A172 (cell line): ENCODE measurements at regions not wholly inside any gene's neighbourhood (a gene's known extent, or its start where the extent isn't known, plus 50 kb on each side); places are given as distances from the start of the nearest gene placed in this dataset.
A peak's percentile ranks its signal among the peaks of the same experiment; 100 is the strongest.

Experiments
- DNase-seq: peaks from one replicate; pipeline ENCODE4 v3.0.0-alpha.2; 2015; ENCODE audit warnings: low spot score

DNA sequence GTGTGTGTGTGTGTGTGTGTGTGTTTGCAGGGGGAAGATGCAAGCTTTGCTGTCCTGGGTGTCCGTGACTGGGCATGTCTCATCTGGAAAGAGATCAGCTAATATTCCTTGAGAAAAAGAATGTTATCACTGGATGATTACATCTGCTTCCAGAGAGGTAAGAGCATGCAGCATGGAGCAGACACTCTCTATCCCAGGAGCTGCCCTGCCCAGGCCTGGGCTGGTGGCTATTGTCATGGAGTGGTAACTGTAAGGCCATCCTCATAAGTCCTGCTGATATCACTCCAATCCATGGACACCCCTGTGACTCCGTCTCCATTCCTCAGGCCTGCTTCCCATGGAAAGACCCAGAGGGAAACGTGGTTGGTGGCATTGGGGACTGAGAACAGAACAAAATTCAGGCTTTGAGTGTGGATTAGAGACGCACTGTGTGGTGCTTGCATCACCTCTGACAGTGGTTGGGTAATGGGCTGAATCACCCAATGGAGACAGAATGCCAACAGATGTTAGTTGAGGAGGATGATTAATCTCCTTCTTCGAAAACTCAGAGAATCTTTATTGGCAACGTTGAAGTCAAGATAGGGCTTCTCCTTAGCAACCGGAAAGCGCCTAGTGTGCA, 52.0 kb upstream of the KCNIP1 start:
- peak; percentile 28 for DNase-seq

- DNase-seq: no peak
Observed at GRCh38 chr5:170450061-170450669, 53.7 kb upstream of the KCNIP1 start.

DNA sequence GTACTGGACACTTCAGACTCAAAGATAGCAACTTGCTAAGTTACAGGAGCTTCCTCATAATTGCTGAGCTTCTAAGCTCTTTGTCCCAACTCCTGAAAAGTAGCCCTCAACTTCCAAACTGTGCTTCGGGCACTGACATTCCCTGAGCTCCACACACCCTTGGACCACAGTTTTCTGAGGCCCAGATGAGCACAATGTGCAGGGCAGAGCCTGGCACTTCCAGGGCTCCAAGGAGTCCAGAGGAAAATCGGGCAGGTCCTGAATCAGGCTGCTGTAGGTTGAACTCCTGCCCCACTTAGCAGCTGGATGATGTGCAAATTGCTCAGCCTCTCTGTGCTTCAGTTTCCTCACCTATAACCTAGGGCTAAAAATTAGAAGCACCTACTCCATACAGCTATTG, 54.6 kb upstream of the KCNIP1 start:
- DNase-seq: no peak

DNA sequence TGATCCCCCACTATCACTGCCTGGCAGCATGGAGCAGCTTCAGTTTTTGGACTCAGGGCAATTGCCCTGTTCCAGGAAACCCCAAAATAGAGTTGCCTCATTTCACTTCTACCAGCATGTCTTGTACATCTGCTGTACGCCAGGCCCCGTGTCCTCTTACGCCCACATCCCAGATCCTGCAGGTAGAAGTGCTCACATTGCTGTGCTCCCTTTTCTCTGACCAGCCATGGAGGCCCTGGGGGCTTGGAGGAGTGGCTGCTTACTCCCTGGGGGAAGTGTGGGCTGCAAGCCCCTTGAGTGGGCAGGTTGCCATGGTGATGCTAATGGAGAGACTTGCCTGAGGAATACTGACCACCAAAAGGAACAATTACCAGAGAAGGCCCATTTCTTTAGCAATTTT, 55.6 kb upstream of the KCNIP1 start:
- no peak for DNase-seq

DNA sequence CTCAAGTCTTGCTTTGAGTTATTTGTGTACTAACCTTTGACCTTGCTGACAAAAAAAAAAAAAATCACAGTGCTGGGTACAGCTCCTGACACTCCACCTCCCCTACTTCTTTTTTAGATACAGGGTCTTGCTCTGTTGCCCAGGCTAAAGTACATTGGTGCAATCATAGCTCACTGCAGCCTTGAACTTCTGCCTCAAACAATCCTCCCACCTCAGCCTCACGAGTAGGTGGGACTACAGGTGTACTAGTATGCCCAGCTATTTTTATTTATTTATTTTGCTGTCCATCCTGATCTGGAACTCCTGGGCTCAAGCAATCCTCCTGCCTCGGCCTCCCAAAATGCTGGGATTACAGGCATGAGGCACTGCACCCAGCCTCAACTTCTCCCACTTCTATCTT, 57.2 kb upstream of the KCNMB1 start:
- DNase-seq: no peak

DNA sequence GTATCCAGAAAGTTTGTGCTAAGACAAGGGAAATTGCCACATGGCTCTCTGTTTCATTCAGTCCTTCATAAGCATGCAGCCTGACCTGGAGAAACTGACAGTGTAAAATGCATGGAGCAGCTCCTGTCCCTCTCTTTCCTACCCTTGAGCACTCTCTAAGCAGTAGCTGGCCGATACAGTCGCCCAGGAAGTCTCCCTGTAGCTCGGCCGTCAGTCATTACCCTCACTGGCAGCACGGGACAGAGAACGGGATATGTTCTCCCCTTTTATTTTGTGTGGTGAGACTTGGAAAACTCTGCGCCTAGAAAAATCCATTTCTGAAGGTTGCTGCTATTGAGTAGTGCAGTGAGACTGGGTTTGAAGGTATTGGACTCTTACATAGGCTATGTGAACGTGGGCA, 56.8 kb upstream of the KCNMB1 start:
- DNase-seq: no peak

DNA sequence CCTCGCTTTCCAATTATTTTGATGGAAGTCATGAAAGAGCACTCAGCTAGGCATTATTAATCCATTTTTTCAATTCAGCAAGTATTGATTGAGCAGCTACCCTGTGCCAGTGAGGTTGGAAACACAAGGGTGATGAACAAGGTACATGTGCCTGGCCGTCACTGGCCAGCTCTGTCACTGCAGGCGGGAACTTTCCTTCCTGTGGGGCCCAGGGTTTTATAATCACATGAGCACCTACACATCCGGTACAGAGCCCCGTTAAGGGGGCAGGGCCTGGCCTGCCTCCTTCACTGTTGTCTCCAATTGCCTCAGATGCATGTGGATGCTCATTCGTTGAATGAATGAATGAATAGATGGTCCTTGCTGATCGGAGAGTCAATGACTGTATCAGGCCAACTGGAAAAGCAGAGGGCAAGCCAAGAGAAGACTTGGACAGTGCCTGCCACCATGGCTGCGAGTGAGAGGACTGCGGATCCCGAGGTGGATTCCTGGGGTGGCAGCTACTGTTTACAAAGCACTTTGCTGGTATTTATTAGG, 55.9 kb upstream of the KCNMB1 start:
- DNase-seq: no peak

DNA sequence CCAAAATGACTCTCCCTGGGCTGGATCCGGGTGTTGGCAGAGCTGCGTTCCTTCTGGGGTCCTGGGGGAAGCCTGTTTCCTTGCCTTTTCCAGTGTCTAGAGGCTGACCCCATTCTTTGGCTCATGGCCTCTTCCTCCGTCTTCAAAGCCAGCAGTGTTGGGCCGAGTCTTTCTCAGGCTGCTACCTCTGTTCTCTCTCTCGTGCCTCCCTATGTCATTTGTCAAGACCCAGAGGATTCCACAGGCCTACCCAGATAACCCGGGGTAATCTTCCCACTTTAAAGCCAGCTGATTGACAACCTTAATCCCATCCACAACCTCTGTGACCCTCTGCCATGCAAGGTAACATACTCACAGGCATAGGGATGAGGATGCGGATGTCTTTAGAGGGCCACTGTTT, 55.0 kb upstream of the KCNMB1 start:
- no peak for DNase-seq

GRCh38 chr5:170443624-170444023, 54.5 kb upstream of the KCNMB1 start:
- no peak for DNase-seq

GRCh38 chr5:170442921-170443320, 53.8 kb upstream of the KCNMB1 start:
- no peak for DNase-seq

DNA sequence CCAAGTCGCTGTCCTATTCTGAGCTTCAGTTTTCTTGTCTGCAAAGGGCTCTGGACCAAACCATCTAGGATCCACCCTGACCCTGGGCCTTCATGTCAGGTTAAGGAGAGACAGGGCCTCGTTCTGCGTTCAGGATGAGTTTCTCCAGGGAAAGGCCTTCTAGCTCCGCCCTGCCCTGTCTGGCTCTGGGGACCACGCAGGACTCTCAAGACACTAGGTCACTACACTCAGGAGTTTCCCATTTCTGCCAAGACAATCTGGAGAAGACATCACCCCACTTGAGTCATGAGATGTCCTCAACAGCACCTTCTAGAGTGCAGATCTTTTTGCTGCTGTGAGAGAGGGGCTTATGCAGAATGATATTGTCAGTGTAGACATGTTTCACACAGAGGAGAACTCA, 53.2 kb upstream of the KCNMB1 start:
- no peak for DNase-seq

DNA sequence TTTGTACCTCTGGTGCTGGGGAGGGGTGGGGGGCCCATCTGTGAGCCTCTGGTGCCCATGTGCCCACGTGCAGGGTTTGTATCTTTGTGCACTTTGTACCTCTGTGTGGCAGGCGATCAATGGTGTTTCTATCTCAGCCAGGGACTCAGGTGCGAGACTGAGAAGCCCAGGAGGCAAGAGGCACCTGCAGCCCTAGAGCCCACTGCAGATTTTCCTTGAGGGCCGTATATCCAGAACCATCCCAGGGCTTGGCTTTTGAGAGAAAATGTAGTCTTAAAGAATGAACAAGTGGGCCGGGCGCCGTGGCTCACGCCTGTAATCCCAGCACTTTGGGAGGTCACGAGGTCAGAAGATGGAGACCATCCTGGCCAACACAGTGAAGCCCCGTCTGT, 52.2 kb upstream of the KCNMB1 start:
- DNase-seq: no peak

- no peak for DNase-seq
Observed at GRCh38 chr5:170440771-170441392, 51.7 kb upstream of the KCNMB1 start.

DNA sequence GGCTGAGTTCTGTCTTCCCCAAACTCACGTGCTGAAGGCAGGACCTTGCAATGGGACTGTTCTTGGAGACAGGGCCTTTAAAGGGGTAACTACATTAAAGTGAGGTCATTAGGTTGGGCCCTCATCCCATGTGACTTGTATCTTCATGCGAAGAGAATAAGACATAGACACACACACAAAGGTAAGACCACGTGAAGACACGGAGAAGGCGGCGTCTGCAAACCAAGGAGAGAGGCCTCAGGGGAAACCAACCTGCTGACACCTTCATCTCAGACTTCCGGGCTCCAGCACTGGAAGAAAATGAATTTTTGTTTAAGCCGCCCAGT, 50.7 kb upstream of the KCNMB1 start:
- no peak for DNase-seq

- DNase-seq: no peak
Observed at GRCh38 chr5:170439223-170439943, 50.2 kb upstream of the KCNMB1 start.
